Astrocyte (in vitro differentiated cells and primary cell): ENCODE measurements at regions not wholly inside any gene's neighbourhood (a gene's known extent, or its start where the extent isn't known, plus 50 kb on each side); places are given as distances from the start of the nearest gene placed in this dataset.

Experiments
- EZH2 ChIP-seq: IDR thresholded peaks from 2 replicates; pipeline ENCODE4 v1.6.1; 2012; ENCODE audit warnings: mild to moderate bottlenecking, low read length, inconsistent platforms; ENCODE audit not compliant: insufficient read depth
- TF ChIP-seq, protein P1 (sequence below): IDR thresholded peaks from 2 replicates; pipeline ENCODE4 v1.5.1; 2011; ENCODE audit warnings: low read depth, mild to moderate bottlenecking, inconsistent platforms, low read length, moderate library complexity; ENCODE audit not compliant: insufficient read depth

DNA sequence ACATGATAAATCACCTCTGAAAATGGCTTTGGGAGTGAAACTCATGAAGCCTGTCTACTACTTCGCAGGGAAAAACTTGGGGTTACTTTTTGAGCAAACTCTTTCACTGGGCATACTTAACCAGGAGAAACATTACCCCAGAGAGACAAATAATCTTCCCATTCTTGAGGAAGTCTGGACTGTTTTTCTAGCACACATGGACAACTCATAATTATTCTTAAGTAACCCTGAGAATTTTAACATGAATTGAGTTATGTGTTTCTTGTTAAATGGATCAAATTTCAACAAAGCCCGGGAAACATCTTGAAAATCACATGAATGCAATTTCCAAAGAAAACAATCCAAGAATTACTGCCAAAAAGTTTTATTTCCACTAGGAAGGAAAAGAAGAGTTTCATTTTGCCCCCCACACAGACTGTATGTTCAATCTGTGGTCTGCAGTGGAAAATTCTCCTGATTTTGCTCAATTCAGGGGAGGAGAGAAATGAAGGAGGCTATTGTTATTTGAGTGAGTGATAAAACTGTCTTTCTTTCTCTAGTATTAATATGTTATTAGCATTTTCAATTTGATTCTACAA is 564.8 kb upstream of the CLINT1 start:
- TF ChIP-seq EZH2: no peak
- TF ChIP-seq, protein P1, sequence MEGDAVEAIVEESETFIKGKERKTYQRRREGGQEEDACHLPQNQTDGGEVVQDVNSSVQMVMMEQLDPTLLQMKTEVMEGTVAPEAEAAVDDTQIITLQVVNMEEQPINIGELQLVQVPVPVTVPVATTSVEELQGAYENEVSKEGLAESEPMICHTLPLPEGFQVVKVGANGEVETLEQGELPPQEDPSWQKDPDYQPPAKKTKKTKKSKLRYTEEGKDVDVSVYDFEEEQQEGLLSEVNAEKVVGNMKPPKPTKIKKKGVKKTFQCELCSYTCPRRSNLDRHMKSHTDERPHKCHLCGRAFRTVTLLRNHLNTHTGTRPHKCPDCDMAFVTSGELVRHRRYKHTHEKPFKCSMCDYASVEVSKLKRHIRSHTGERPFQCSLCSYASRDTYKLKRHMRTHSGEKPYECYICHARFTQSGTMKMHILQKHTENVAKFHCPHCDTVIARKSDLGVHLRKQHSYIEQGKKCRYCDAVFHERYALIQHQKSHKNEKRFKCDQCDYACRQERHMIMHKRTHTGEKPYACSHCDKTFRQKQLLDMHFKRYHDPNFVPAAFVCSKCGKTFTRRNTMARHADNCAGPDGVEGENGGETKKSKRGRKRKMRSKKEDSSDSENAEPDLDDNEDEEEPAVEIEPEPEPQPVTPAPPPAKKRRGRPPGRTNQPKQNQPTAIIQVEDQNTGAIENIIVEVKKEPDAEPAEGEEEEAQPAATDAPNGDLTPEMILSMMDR: no peak
